SH-SY5Y (cell line): ENCODE measurements at regions not wholly inside any gene's neighbourhood (a gene's known extent, or its start where the extent isn't known, plus 50 kb on each side); places are given as distances from the start of the nearest gene placed in this dataset.

ENCODE experiments used
- GATA2 ChIP-seq: IDR thresholded peaks from 2 replicates; pipeline ENCODE4 v1.6.1; 2011; ENCODE audit warnings: mild to moderate bottlenecking, low read depth, low read length
- GATA3 ChIP-seq: IDR thresholded peaks from 2 replicates; pipeline ENCODE4 v1.6.1; 2011; ENCODE audit warnings: low read depth, mild to moderate bottlenecking, low read length, moderate library complexity

DNA sequence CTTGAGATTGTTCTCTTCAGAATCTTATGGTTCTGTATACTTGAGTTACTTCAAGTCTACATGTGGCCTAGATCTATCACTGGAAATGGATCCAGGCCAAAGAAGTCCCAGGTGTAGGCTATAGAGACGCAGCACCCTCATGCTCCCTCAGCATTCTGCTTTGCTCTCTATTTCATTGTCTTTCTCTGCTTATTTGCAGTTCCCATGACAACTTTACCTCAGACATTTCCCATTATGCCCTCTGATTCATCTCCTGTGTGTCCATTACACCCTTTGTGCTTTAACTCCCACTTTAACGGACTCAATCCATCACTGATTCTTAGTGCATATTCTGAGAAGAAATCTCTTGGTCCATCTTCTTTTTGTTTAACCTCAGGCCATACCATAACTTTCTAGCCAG, 236.9 kb upstream of the NRIP1 start:
- TF ChIP-seq GATA3 = no peak
- no peak for TF ChIP-seq GATA2
